GM12892 (cell line): ENCODE measurements at regions not wholly inside any gene's neighbourhood (a gene's known extent, or its start where the extent isn't known, plus 50 kb on each side); places are given as distances from the start of the nearest gene placed in this dataset.

ENCODE experiments used
- DNase-seq: peaks from one replicate; pipeline ENCODE4 v3.0.0; 2011; ENCODE audit not compliant: insufficient read length
- FAIRE-seq: peaks from 2 replicates; lab custom pipeline; 2011; peaks lifted over from hg19 to GRCh38; lab: Jason Lieb, UNC
- POLR2A ChIP-seq: IDR thresholded peaks from 2 replicates; pipeline ENCODE4 v1.6.1; 2011; ENCODE audit warnings: low read depth, low read length, control low read depth
- POLR2AphosphoS5 ChIP-seq: IDR thresholded peaks from 2 replicates; pipeline ENCODE4 v1.6.1; 2011; ENCODE audit warnings: low read depth, low read length, control low read depth
- TAF1 ChIP-seq: IDR thresholded peaks from 2 replicates; pipeline ENCODE4 v1.6.1; 2011; ENCODE audit warnings: low read depth, mild to moderate bottlenecking, control low read depth, low read length, borderline replicate concordance

DNA sequence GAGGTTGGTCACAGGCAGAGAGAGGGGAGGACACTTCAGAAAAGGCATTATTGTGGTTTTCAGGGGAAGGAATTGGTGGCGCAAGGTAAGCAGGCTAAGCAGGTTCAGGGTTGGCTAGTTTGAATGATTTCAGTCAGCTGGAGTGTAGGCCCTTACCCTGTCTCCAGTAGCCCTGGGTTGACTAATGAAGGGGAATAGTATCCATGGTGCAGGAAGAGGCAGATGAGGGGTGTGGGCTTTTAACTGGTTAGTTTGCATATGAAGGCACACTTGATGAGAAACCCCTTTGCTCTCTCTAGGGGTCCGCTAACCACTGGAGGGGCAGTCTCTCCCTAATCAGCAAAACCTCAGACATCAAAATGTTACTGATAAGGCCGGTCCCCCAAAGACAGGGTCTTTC, 249.7 kb downstream of the AASDHPPT start:
- FAIRE-seq = no peak
- TF ChIP-seq TAF1 (no peak), POLR2A (no peak), POLR2AphosphoS5 (no peak)
- DNase-seq = no peak

GRCh38 chr11:106327637-106328036, 250.2 kb downstream of the AASDHPPT start:
- TF ChIP-seq POLR2A (no peak), TAF1 (no peak), POLR2AphosphoS5 (no peak)
- no peak for FAIRE-seq
- DNase-seq = no peak

DNA sequence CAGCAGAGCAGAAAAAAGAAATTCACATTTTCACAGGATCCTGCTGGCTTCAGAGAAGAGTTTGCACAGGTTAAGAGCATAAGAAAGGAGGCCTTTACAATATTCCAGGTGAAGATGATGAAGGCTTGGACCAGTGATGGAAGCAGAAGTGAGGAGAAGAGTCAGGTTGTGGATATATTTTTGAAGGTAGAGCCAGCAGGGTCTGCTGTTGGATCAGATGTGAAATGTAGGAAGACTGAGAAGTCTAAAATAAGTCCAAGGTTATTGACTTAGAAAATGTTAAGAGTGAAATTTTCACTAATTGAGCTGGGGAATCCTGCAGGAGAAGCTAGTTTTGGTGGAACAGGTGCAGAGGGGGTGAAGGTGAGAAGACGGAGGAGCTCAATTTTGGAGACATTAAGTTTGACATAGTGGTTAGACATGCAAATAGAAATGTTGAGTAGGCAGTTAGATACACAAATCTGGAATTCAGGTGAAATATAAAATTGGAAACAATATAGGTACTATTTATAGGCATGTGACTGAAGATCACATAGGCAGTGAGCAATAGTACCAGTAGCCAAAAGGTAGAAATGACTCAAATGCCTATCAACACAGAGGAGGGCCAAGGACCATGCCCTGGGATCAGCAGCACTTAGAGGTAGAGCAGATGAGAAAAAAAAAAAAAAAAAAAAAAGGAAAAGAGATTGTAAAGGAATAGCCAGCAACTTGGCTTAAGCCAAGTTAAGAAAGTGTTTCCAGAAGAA, 252.0 kb downstream of the AASDHPPT start:
- no peak for DNase-seq
- FAIRE-seq = no peak
- TF ChIP-seq POLR2A = no peak
- no peak for TF ChIP-seq POLR2AphosphoS5
- TF ChIP-seq TAF1 = no peak

- DNase-seq (no peak), FAIRE-seq (no peak)
- TF ChIP-seq POLR2AphosphoS5 = no peak
- no peak for TF ChIP-seq POLR2A
- TF ChIP-seq TAF1 = no peak
Observed at GRCh38 chr11:106331176-106331575, 253.7 kb downstream of the AASDHPPT start.

- no peak for TF ChIP-seq POLR2A
- no peak for TF ChIP-seq TAF1
- TF ChIP-seq POLR2AphosphoS5 = no peak
- no peak for DNase-seq
- no peak for FAIRE-seq
Observed at GRCh38 chr11:106333678-106334077, 256.2 kb downstream of the AASDHPPT start.

GRCh38 chr11:106344394-106344793, 266.9 kb downstream of the AASDHPPT start:
- DNase-seq (no peak), FAIRE-seq (no peak)
- TF ChIP-seq POLR2A (no peak), POLR2AphosphoS5 (no peak)

GRCh38 chr11:106344966-106345365, 267.5 kb downstream of the AASDHPPT start:
- DNase-seq (no peak), FAIRE-seq (no peak)
- TF ChIP-seq TAF1 (no peak), POLR2A (no peak), POLR2AphosphoS5 (no peak)

DNA sequence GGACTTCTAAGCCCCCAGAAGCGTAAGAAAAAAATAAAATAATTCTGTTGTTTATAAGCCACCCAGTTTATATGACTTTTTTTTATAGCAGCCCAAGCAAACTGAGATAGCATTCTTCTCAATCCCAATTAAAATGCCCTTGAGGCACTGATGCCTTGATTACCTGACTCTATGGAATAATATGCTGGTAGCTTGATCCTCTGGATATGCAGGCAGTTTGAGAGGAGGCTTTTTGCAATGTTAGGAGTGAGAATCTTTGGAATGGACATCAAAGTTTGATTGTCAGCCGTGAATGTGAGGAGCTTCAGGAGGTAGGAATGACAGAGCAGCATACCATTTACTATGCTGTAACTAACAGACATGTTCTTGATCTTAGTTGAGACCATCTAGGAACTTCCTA, 275.6 kb downstream of the AASDHPPT start:
- no peak for TF ChIP-seq POLR2AphosphoS5
- TF ChIP-seq POLR2A = no peak
- no peak for TF ChIP-seq TAF1
- DNase-seq (no peak), FAIRE-seq (no peak)

DNA sequence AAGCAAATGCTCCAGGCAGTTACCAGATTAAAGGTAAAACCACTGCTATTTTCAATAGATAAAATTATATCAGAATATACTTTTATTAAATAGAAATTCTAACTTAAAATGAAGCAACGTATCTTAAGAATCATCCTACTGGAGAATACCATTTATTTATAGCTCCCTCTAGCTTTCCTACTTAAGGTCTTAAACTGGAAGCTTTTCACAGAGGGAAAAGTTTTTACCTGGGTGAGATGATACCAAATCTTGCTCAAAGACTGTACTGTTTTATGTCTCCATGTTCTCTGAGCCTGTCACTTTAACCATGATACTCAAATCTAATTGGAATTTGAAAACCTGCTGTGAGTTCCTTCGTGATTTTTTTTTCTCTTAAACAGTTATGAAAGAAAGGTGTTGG, 291.8 kb downstream of the AASDHPPT start:
- FAIRE-seq (no peak), DNase-seq (no peak)
- no peak for TF ChIP-seq POLR2A
- no peak for TF ChIP-seq POLR2AphosphoS5
- TF ChIP-seq TAF1 = no peak

DNA sequence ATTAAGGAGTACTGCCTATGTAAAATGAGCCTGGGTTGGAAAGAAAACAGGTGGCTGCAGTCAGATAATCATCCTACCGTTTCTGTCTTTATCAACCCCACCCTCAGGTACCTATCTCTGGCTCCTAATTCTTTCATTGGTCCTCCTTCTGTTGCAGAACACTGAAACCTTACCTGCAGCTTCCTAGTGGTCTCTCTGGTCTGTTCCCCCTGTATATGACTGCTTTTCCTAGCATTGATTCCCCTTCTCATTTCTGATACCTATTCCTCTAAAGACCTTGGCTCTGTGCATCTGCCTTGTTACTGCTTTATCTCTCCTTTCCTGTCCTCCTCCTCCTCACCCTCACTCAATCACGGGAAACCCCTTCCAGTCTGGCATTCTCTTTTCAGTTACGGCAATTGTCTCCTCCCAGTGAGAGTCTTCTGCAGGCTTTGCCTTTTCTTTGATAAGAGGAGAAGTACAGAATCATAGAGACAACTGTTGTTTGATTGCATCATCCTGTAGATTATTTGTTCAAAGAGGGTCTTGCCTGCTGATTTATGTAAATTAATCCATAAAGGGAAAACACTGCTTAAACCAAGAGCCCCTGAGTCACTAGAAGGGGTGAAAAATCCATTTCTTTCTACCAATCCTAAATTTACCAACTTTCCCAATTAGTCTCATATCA, 301.2 kb downstream of the AASDHPPT start:
- no peak for DNase-seq
- no peak for FAIRE-seq
- TF ChIP-seq TAF1 (no peak), POLR2AphosphoS5 (no peak), POLR2A (no peak)

- peak; percentile 5 for FAIRE-seq
- DNase-seq = no peak
- no peak for TF ChIP-seq POLR2AphosphoS5
- no peak for TF ChIP-seq POLR2A
- no peak for TF ChIP-seq TAF1
Observed at GRCh38 chr11:106379265-106379664, 301.8 kb downstream of the AASDHPPT start.

- no peak for DNase-seq
- FAIRE-seq = no peak
- TF ChIP-seq POLR2AphosphoS5 (no peak), TAF1 (no peak), POLR2A (no peak)
Observed at GRCh38 chr11:106379712-106380111, 302.2 kb downstream of the AASDHPPT start.
